OCI-M2 (cell line): ENCODE measurements at regions not wholly inside any gene's neighbourhood (a gene's known extent, or its start where the extent isn't known, plus 50 kb on each side); places are given as distances from the start of the nearest gene placed in this dataset.
"Not testable (repeated sequence)": the region's sequence is repeated elsewhere in the genome, so short reads cannot be mapped to it uniquely, and the experiment has no call there.

Experiments used
- DNase-seq: peaks from one replicate; lab custom pipeline; 2025; ENCODE audit not compliant: unreplicated experiment; lab: John Stamatoyannopoulos, UW

- no peak for DNase-seq
These were observed 186.0 kb upstream of the SOX6 start for GRCh38 chr11:16542353-16542752.

- DNase-seq, result no peak
These were observed 180.2 kb upstream of the SOX6 start for GRCh38 chr11:16536513-16536912.

- DNase-seq, result no peak
These were observed 172.3 kb upstream of the SOX6 start for GRCh38 chr11:16528639-16529038.

- no peak for DNase-seq
These were observed 171.3 kb upstream of the SOX6 start for GRCh38 chr11:16527525-16528246.

GRCh38 chr11:16526947-16527346 lies 170.6 kb upstream of the SOX6 start:
- DNase-seq, result no peak

- DNase-seq, result not testable (repeated sequence)
These were observed 164.4 kb upstream of the SOX6 start for GRCh38 chr11:16520713-16521112.

- DNase-seq, result no peak
These were observed 156.5 kb upstream of the SOX6 start for GRCh38 chr11:16512899-16513241.

GRCh38 chr11:16512198-16512898 lies 156.0 kb upstream of the SOX6 start:
- no peak for DNase-seq

- DNase-seq, result no peak
These were observed 155.1 kb upstream of the SOX6 start for GRCh38 chr11:16511116-16512114.

GRCh38 chr11:16505481-16505880 lies 149.1 kb upstream of the SOX6 start:
- no peak for DNase-seq

GRCh38 chr11:16503891-16504290 lies 147.5 kb upstream of the SOX6 start:
- not testable (repeated sequence) for DNase-seq

- DNase-seq, result no peak
These were observed 138.8 kb upstream of the SOX6 start for GRCh38 chr11:16494918-16495691.

- no peak for DNase-seq
These were observed 128.1 kb upstream of the SOX6 start for GRCh38 chr11:16484434-16484833.

- DNase-seq, result no peak
These were observed 118.3 kb upstream of the SOX6 start for GRCh38 chr11:16474659-16475058.

GRCh38 chr11:16469968-16470367 lies 113.6 kb upstream of the SOX6 start:
- DNase-seq, result no peak

- DNase-seq, result no peak
These were observed 112.5 kb upstream of the SOX6 start for GRCh38 chr11:16468735-16469453.

GRCh38 chr11:16460508-16460907 lies 104.2 kb upstream of the SOX6 start:
- no peak for DNase-seq

- DNase-seq, result no peak
These were observed 100.0 kb upstream of the SOX6 start for GRCh38 chr11:16456366-16456765.

- DNase-seq, result no peak
These were observed 98.0 kb upstream of the SOX6 start for GRCh38 chr11:16454289-16454863.
